H1 (cell line): ENCODE measurements at regions not wholly inside any gene's neighbourhood (a gene's known extent, or its start where the extent isn't known, plus 50 kb on each side); places are given as distances from the start of the nearest gene placed in this dataset.

Experiments
- CTCF ChIA-PET: fragments of 300-600 bp; sonication (Branson Sonifier 250); formaldehyde crosslinking; loops from one replicate; lab custom pipeline; 2021; ENCODE audit not compliant: partially characterized antibody; lab: Charles Lee
- POLR2A ChIA-PET: fragments of 300-600 bp; sonication (Branson Sonifier 250); formaldehyde crosslinking; loops from one replicate; lab custom pipeline; 2021; ENCODE audit warnings: inconsistent platforms; ENCODE audit not compliant: partially characterized antibody; lab: Charles Lee
- DNase-seq, 2 experiments: peaks; one replicate each; pipeline versions ENCODE4 v3.0.0 to v3.0.0-alpha.2; 2010 to 2022; ENCODE audit warnings: low spot score in 2 of 2, low read depth in 1 of 2, mixed read lengths in 1 of 2
- FAIRE-seq: peaks from 2 replicates; lab custom pipeline; 2011; peaks lifted over from hg19 to GRCh38; lab: Jason Lieb, UNC
- H2AFZ ChIP-seq: 2 replicates; pipeline ENCODE4 v1.8.1; 2012; ENCODE audit warnings: low read length, inconsistent platforms
- H2AK5ac ChIP-seq: 2 replicates; pipeline ENCODE4 v1.6.1; 2013; ENCODE audit warnings: low read depth, low read length
- H2BK120ac ChIP-seq: replicated peaks from 2 replicates; pipeline ENCODE3; 2013; ENCODE audit warnings: low read depth, low read length, inconsistent platforms
- H2BK12ac ChIP-seq: 2 replicates; pipeline ENCODE4 v1.6.1; 2013; ENCODE audit warnings: low read depth, low read length
- H2BK15ac ChIP-seq: 2 replicates; pipeline ENCODE4 v1.6.1; 2013; ENCODE audit warnings: low read length
- H2BK20ac ChIP-seq: 2 replicates; pipeline ENCODE4 v1.6.1; 2013; ENCODE audit warnings: low read length
- H2BK5ac ChIP-seq: 2 replicates; pipeline ENCODE4 v1.6.1; 2013; ENCODE audit warnings: low read depth, low read length
- H3K14ac ChIP-seq: 2 replicates; pipeline ENCODE4 v1.6.1; 2013; ENCODE audit warnings: inconsistent platforms; ENCODE audit not compliant: insufficient read length
- H3K18ac ChIP-seq: 2 replicates; pipeline ENCODE4 v1.6.1; 2013; ENCODE audit warnings: low read length; ENCODE audit errors: extremely low read depth
- H3K23ac ChIP-seq: 2 replicates; pipeline ENCODE4 v1.6.1; 2013; ENCODE audit warnings: inconsistent platforms; ENCODE audit not compliant: insufficient read length
- H3K23me2 ChIP-seq: 2 replicates; pipeline ENCODE4 v1.6.1; 2013; ENCODE audit warnings: low read depth, low read length
- H3K27ac ChIP-seq: 2 replicates; pipeline ENCODE4 v1.6.1; 2011; ENCODE audit warnings: low read depth, low read length, inconsistent platforms
- H3K27me3 ChIP-seq, 4 experiments: replicated peaks in 1 of 4; 1 replicate in 1 of 4; 2 replicates in 3 of 4; pipeline versions ENCODE4 v1.6.1 to v1.8.1; 2011 to 2013; ENCODE audit warnings: low read length in 3 of 4, mild to moderate bottlenecking in 3 of 4, inconsistent platforms in 2 of 4, mixed read lengths in 2 of 4, moderate library complexity in 1 of 4; ENCODE audit not compliant: control insufficient read depth in 3 of 4, insufficient read depth in 3 of 4; ENCODE audit errors: extremely low read depth in 1 of 4
- H3K36me3 ChIP-seq, 4 experiments: 2 replicates each; pipeline versions ENCODE4 v1.6.1 to v1.8.1; 2011 to 2013; ENCODE audit warnings: mild to moderate bottlenecking in 4 of 4, low read length in 3 of 4, moderate library complexity in 2 of 4, control low read depth in 1 of 4, inconsistent platforms in 1 of 4; ENCODE audit not compliant: insufficient read depth in 4 of 4, control insufficient read depth in 2 of 4
- H3K4ac ChIP-seq: replicated peaks from 2 replicates; pipeline ENCODE3; 2013; ENCODE audit warnings: low read length, low read depth, mixed read lengths, inconsistent platforms; ENCODE audit not compliant: insufficient read length
- H3K4me1 ChIP-seq, 4 experiments: replicated peaks in 1 of 4; 1 replicate in 1 of 4; 2 replicates in 3 of 4; pipeline versions ENCODE4 v1.6.1 to v1.8.1; 2011 to 2013; ENCODE audit warnings: low read length in 3 of 4, inconsistent platforms in 2 of 4, mixed read lengths in 1 of 4; ENCODE audit not compliant: insufficient read depth in 4 of 4, control insufficient read depth in 3 of 4
- H3K4me2 ChIP-seq, 2 experiments: 2 replicates each; pipeline versions ENCODE4 v1.6.1 to v1.8.1; 2011 to 2013; ENCODE audit warnings: low read depth in 2 of 2, low read length in 2 of 2, control low read depth in 1 of 2, inconsistent platforms in 1 of 2, mild to moderate bottlenecking in 1 of 2; ENCODE audit not compliant: insufficient read depth in 1 of 2
- H3K4me3 ChIP-seq, 4 experiments: fragments of 200-600, 300-600 bp in 1 of 4; sonication (generic), shearing (Covaris generic), sonication (Bioruptor Twin) in 1 of 4; 2 replicates each; pipeline versions ENCODE4 v1.5.1 to v1.8.1; 2011 to 2016; ENCODE audit warnings: low read length in 4 of 4, low read depth in 3 of 4, control low read depth in 2 of 4, inconsistent platforms in 2 of 4, mild to moderate bottlenecking in 2 of 4, mixed read lengths in 1 of 4, moderate library complexity in 1 of 4; ENCODE audit not compliant: insufficient read depth in 2 of 4; ENCODE audit errors: extremely low read depth in 1 of 4
- H3K56ac ChIP-seq: replicated peaks from 2 replicates; pipeline ENCODE3; 2013; ENCODE audit warnings: low read depth, mild to moderate bottlenecking, mixed read lengths, low read length, inconsistent platforms; ENCODE audit not compliant: insufficient read length
- H3K79me1 ChIP-seq: 2 replicates; pipeline ENCODE4 v1.6.1; 2013; ENCODE audit warnings: low read depth, low read length, control low read depth
- H3K79me2 ChIP-seq, 2 experiments: 2 replicates each; pipeline versions ENCODE4 v1.6.1 to v1.8.1; 2012 to 2013; ENCODE audit warnings: low read length in 2 of 2, mild to moderate bottlenecking in 2 of 2, inconsistent platforms in 1 of 2; ENCODE audit not compliant: insufficient read depth in 2 of 2, control insufficient read depth in 1 of 2
- H3K9ac ChIP-seq, 4 experiments: replicated peaks in 1 of 4; 1 replicate in 1 of 4; 2 replicates in 3 of 4; pipeline versions ENCODE4 v1.6.1 to v1.8.1; 2011 to 2013; ENCODE audit warnings: low read depth in 3 of 4, low read length in 3 of 4, control low read depth in 2 of 4, mild to moderate bottlenecking in 2 of 4, moderate library complexity in 2 of 4, inconsistent platforms in 1 of 4; ENCODE audit errors: extremely low read depth in 1 of 4
- H3K9me3 ChIP-seq, 2 experiments: 2 replicates each; pipeline versions ENCODE4 v1.6.1 to v1.8.1; 2012 to 2013; ENCODE audit warnings: mild to moderate bottlenecking in 2 of 2, moderate library complexity in 2 of 2, control low read depth in 1 of 2, inconsistent platforms in 1 of 2, low read depth in 1 of 2, low read length in 1 of 2, mixed read lengths in 1 of 2; ENCODE audit not compliant: insufficient read depth in 2 of 2
- H4K20me1 ChIP-seq, 2 experiments: replicated peaks in 1 of 2; 2 replicates each; pipeline versions ENCODE3 to v1.8.1; 2011 to 2013; ENCODE audit warnings: inconsistent platforms in 2 of 2, low read length in 2 of 2, mild to moderate bottlenecking in 1 of 2; ENCODE audit not compliant: insufficient read depth in 2 of 2, control insufficient read depth in 1 of 2
- H4K5ac ChIP-seq: 2 replicates; pipeline ENCODE4 v1.6.1; 2013; ENCODE audit warnings: low read length, low read depth, mixed read lengths, inconsistent platforms; ENCODE audit not compliant: insufficient read length
- H4K8ac ChIP-seq: 2 replicates; pipeline ENCODE4 v1.8.0; 2013; ENCODE audit warnings: mild to moderate bottlenecking, moderate library complexity, low read length, inconsistent platforms; ENCODE audit not compliant: insufficient read depth; ENCODE audit errors: extremely low read depth
- H4K91ac ChIP-seq: replicated peaks from 2 replicates; pipeline ENCODE3; 2013; ENCODE audit warnings: low read length, mixed read lengths, inconsistent platforms; ENCODE audit not compliant: insufficient read length
- ASH2L ChIP-seq: fragments of 200-600, 300-600 bp; sonication (generic); IDR thresholded peaks from one replicate; pipeline ENCODE4 v1.7.1; 2017; ENCODE audit warnings: low read length
- ATF2 ChIP-seq: IDR thresholded peaks from 2 replicates; pipeline ENCODE4 v1.6.1; 2012; ENCODE audit warnings: low read length, inconsistent platforms
- EZH2 ChIP-seq: fragments of 200-600 bp; sonication (generic); IDR thresholded peaks from 2 replicates; pipeline ENCODE4 v1.7.1; 2012; ENCODE audit warnings: low read depth, mild to moderate bottlenecking, moderate library complexity, low read length, inconsistent platforms; ENCODE audit not compliant: severe bottlenecking
- GTF2F1 ChIP-seq: IDR thresholded peaks from 2 replicates; pipeline ENCODE4 v1.6.1; 2012; ENCODE audit warnings: low read depth, low read length, improper control_type of control experiment, borderline replicate concordance
- KDM1A ChIP-seq: fragments of 200-600, 300-600 bp; sonication (generic); IDR thresholded peaks from 2 replicates; pipeline ENCODE4 v1.7.1; 2016; ENCODE audit warnings: mild to moderate bottlenecking, low read length, borderline replicate concordance
- NANOG ChIP-seq: IDR thresholded peaks from 2 replicates; pipeline ENCODE4 v1.6.1; 2011; ENCODE audit warnings: low read length, low read depth, mild to moderate bottlenecking, inconsistent platforms; ENCODE audit not compliant: insufficient read depth, poor library complexity, severe bottlenecking
- NRF1 ChIP-seq: IDR thresholded peaks from 2 replicates; pipeline ENCODE4 v1.6.1; 2011; ENCODE audit warnings: mild to moderate bottlenecking, low read depth, low read length, improper control_type of control experiment
- RBBP5 ChIP-seq: IDR thresholded peaks from 2 replicates; pipeline ENCODE4 v1.7.1; 2012; ENCODE audit warnings: low read depth, mild to moderate bottlenecking, inconsistent platforms, low read length, moderate library complexity, borderline replicate concordance
- RFX5 ChIP-seq: IDR thresholded peaks from 2 replicates; pipeline ENCODE4 v1.6.1; 2011; ENCODE audit warnings: low read depth, low read length, improper control_type of control experiment, borderline replicate concordance
- RNF2 ChIP-seq: fragments of 200-900, 300-1000 bp; sonication (generic); IDR thresholded peaks from 2 replicates; pipeline ENCODE4 v1.7.1; 2016; ENCODE audit warnings: borderline replicate concordance, low read depth, mild to moderate bottlenecking, antibody characterized with exemption, low read length; ENCODE audit not compliant: poor library complexity, severe bottlenecking; ENCODE audit errors: missing control alignments
- RXRA ChIP-seq: IDR thresholded peaks from 2 replicates; pipeline ENCODE4 v1.6.1; 2011; ENCODE audit warnings: low read depth, mild to moderate bottlenecking, low read length, moderate library complexity; ENCODE audit not compliant: insufficient read depth
- SIRT6 ChIP-seq: IDR thresholded peaks from one replicate; pipeline ENCODE4 v1.7.1; 2012; ENCODE audit warnings: low read length, inconsistent platforms
- TAF1 ChIP-seq: IDR thresholded peaks from 2 replicates; pipeline ENCODE4 v1.6.1; 2011; ENCODE audit warnings: mild to moderate bottlenecking, low read depth, low read length
- WGBS, 2 experiments: shearing (Covaris generic) in 1 of 2; methylation state at CpG; one replicate each; pipeline versions ENCODE4 v1.1.6 to v1.1.7; 2013 to 2015; ENCODE audit warnings: low lambda C conversion rate in 2 of 2, mixed read lengths in 2 of 2, inconsistent platforms in 1 of 2, low coverage in 1 of 2, missing lambda C conversion rate in 1 of 2; ENCODE audit not compliant: insufficient replicate concordance in 2 of 2, insufficient coverage in 1 of 2, insufficient read length in 1 of 2; ENCODE audit errors: extremely low coverage in 1 of 2, missing lambda C conversion rate in 1 of 2; 5-methylcytosine and 5-hydroxymethylcytosine counted together

GRCh38 chr4:115187136-115187535, 73.7 kb upstream of the NDST4 start:
- no peak overlapping the region for H2BK20ac ChIP-seq
- no peaks in the 10 kb centered on the region for H3K9me3 ChIP-seq
- WGBS, 2 experiments, result 86% methylated on average over 1 of the region's 1 CpG; no CpG with 5 or more reads in 1 of the 2 experiments
- H2BK12ac ChIP-seq, result no peak overlapping the region
- H4K91ac ChIP-seq, result no peak overlapping the region
- H2BK15ac ChIP-seq, result no peak overlapping the region
- H3K23me2 ChIP-seq, result no peaks in the 10 kb centered on the region
- no peak overlapping the region for H4K8ac ChIP-seq
- no peaks in the 10 kb centered on the region for H3K79me1 ChIP-seq
- H3K79me2 ChIP-seq, result no peaks in the 10 kb centered on the region
- H2AK5ac ChIP-seq, result no peak overlapping the region
- H3K4me1 ChIP-seq, result no peaks in the 10 kb centered on the region
- H3K36me3 ChIP-seq, result no peaks in the 10 kb centered on the region
- no peak overlapping the region for H3K56ac ChIP-seq
- H3K27me3 ChIP-seq, result no peaks in the 10 kb centered on the region
- no peak overlapping the region for H3K4ac ChIP-seq
- H2BK120ac ChIP-seq, result no peak overlapping the region
- no peak for DNase-seq
- no peaks in the 10 kb centered on the region for H4K20me1 ChIP-seq
- FAIRE-seq, result no peak
- H2AFZ ChIP-seq, result no peak overlapping the region; the same call in 1 of the 2 replicates
- no peak overlapping the region for H3K9ac ChIP-seq
- no peak overlapping the region for H3K4me3 ChIP-seq
- no peak overlapping the region for H4K5ac ChIP-seq
- H3K23ac ChIP-seq, result no peak overlapping the region
- H3K27ac ChIP-seq, result no peak overlapping the region
- H3K14ac ChIP-seq, result no peak overlapping the region
- POLR2A ChIA-PET, result no interaction called here
- no peak overlapping the region for H3K4me2 ChIP-seq
- CTCF ChIA-PET, result no interaction called here
- no peak overlapping the region for H3K18ac ChIP-seq
- H2BK5ac ChIP-seq, result no peak overlapping the region
- no peak for TF ChIP-seq ATF2
- TF ChIP-seq NRF1, result no peak
- no peak for TF ChIP-seq RFX5
- TF ChIP-seq RNF2, result no peak
- TF ChIP-seq ASH2L, result no peak
- TF ChIP-seq NANOG, result no peak
- TF ChIP-seq SIRT6, result no peak
- TF ChIP-seq RXRA, result no peak
- TF ChIP-seq KDM1A, result no peak
- no peak for TF ChIP-seq TAF1
- no peak for TF ChIP-seq GTF2F1
- TF ChIP-seq EZH2, result no peak
- TF ChIP-seq RBBP5, result no peak
